GM19035 (cell line): ENCODE measurements at regions not wholly inside any gene's neighbourhood (a gene's known extent, or its start where the extent isn't known, plus 50 kb on each side); places are given as distances from the start of the nearest gene placed in this dataset.
"Not testable (repeated sequence)": the region's sequence is repeated elsewhere in the genome, so short reads cannot be mapped to it uniquely, and the experiment has no call there.

Experiments
- ATAC-seq: cut with Tn5 transposase; IDR thresholded peaks from one replicate; pipeline ENCODE4 v1.9.1; 2021; ENCODE audit not compliant: unreplicated experiment

DNA sequence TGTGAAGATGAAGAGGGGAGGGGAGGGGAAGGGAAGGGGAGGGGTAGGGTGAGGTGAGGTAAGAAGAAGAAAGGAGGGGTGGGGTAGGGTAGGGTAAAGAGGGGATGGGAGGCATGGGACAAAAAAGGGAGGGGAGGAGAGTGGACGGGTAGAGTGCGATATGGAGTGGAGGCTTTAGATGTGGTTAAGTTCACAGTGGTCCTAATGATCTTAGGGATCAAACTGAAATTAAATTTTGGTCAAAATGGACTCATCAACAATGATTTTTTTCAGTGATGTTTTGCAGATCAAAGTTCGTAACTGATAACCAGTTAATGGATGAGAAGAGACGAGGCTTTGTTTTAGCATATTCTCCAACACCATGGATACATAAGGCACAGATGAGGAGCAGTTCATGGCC, 513.9 kb upstream of the ACVR2A start:
- ATAC-seq, result no peak

DNA sequence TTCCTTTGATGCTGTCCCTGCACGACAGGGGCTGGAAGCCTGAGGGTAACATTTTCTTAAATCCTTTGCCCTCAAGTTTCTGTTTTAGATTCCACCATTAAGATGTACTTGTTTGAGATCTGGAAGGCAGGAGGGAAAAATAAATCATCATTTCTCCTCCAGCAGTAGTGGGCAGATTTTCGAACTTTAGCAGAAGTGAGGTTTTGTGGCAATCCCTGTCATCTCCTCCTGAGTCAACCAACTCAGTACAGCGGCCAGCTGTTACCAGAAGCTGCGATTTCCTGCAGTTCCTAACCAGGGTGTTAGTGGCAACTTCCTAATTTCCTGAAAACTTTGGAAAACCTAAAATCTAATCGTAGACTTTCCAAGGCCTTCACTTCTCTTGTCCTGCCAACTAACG, 517.2 kb upstream of the ACVR2A start:
- ATAC-seq, result no peak

GRCh38 chr2:147325990-147326389, 518.8 kb upstream of the ACVR2A start:
- no peak for ATAC-seq

DNA sequence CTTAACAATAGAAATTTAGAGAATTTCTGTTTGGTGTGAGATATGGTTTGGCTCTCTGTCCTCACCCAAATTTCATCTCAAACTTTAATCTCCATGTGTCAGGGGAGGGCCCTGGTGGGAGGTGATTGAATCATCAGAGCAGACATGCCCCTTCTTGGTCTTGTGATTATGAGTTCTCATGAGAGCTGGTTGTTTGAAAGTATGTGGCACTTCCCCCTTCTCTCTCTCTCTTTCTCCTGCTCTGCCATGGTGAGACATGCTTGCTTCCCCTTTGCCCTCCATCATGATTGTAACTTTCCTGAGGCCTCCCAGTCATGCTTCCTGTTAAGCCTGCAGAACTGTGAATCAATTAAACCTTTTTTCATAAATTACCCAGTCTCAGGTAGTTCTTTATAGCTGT, 524.7 kb upstream of the ACVR2A start:
- no peak for ATAC-seq

GRCh38 chr2:147311058-147311430, 533.8 kb upstream of the ACVR2A start:
- ATAC-seq, result no peak

GRCh38 chr2:147310335-147311057, 534.3 kb upstream of the ACVR2A start:
- ATAC-seq, result no peak

DNA sequence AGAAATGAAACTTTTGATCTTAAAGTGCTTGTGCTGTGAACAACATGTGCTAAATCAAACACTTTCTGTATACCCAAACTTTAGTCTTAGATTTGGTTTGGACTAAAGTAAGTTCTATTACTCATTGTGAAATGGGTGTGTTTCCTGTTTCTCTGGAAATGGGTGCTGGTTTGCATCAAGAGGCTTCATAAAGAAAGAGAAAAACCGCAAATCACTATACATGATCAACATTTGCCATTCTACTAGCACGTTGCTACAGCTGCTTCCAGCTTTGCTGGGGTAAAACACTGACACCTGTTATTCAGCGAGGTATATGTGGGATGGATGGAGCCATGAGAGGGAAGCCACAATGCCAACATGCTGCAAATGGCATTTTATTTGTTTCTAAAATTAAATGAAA, 547.0 kb upstream of the ACVR2A start:
- peak; percentile 96 for ATAC-seq

DNA sequence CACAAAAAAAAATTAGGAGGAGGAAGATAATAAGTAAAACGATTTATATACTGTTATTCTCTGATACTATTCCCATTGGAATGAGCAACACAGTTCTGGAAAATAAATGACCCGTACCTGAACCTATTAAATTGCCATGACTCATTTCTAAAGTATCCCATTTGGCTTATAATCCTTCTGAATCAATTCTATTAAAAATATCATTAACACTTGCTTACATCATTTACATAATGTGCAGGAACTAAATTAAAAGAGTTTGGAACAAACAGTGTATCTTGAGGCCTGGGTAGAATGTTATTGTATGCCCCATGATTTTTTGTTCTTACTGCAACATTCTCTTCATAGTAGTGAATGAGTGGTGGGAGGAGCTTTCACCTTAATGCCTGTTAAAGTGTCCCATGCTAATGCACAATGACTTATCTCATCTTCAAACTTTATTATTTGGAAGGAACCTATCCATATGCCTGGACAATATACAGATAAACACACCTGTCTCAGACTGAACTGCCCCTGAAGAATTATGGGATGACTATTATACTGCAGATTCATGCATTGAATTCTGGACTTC, 549.9 kb upstream of the ACVR2A start:
- ATAC-seq, result no peak

DNA sequence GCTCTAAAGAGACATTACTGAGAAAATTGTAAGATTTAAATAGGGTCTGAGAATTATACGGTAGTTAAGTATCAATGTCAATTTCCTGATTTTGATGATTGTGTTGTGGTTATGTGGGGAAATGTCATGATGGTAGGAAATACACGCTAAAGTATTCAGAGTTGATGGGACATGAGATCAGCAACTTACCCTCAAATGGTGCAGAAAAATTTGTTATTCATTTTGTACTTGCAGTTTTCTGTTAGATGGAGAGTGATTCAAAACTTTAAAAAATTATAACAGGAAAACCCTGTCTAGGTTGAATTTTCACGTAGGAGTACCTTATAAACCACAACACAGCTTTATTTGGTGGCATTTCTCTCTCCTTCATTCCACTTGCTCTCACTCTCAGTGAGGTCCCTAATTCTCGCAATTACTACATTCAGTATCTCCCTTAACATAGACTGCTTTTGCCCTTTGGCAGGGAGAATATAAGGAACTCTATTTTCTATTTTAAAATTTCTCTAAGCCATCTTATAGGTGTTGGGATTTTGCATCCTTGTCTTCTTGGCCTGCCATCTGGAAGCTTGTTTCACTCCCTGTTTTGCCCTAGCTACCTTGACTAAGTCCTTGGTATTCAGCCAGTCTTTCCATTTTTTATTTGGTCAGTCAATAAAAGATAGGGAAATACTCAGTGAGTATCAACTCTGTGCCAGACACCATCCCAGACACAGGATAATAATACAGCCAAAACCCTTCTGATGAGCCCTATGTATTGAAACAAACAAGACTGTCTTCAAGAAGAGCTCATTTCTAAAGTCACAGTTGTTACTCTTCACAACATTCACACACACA, 550.6 kb upstream of the ACVR2A start:
- ATAC-seq, result no peak

- peak; percentile 59 for ATAC-seq
Measured at GRCh38 chr2:147288131-147288530, 556.7 kb upstream of the ACVR2A start.

- ATAC-seq, result no peak
Measured at GRCh38 chr2:147275943-147276342, 568.9 kb upstream of the ACVR2A start.

DNA sequence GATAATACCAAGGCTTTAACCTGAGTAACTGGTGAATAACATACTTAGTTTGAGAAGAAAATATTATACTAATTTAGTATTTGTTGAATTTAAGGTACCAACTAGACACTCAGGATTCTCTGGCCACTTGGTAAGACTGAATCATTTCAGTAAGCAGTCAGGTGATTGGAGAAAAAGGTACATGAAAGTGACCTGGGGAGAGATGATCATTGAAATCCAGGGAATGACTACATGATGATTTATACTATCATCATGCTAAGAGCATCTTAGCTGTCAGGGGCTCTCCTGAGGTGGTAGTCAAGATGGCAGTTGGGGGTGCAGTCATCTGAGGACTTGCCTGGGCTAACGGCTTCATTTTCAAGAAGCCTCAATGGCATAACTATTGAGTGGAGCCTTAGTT, 571.2 kb upstream of the ACVR2A start:
- no peak for ATAC-seq

DNA sequence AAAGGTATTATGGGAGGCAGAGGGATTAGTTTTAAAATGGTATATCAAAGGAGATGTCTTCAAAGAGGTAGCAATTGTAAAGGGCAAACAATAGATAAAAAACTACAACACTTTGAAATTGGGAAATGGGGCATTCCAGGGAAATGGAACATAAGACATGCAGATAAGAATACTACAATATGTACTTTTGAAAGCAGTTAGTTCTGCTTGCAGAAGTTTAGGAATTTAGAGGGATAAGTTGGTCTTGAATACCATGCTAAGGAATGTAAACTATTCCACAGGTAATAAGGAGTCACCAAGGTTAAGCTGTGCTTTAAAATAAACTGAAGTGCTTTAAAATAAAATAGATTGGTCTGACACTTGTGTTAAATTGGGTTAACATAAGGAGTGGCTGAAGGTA, 571.7 kb upstream of the ACVR2A start:
- no peak for ATAC-seq

- not testable (repeated sequence) for ATAC-seq
Measured at GRCh38 chr2:147269581-147269980, 575.2 kb upstream of the ACVR2A start.

DNA sequence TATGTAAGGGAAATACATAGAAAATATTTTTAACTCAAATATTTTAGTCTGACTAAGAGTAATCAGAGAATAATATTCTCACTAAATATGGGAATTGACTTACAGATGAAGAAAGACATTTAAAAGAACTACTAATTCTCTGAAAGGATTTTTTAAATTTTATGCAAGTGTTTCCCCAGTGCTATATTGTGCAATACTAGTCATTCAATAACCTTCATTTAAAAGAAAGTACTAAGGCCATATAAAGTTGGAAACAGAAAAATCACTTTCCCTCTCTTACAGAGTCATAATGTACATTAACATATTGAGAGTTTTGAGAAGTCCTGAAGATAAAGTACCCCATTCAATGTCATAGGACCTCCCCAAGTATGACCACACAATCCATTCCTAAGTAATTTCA, 584.6 kb upstream of the ACVR2A start:
- no peak for ATAC-seq

GRCh38 chr2:147255812-147256211, 589.0 kb upstream of the ACVR2A start:
- ATAC-seq, result no peak

GRCh38 chr2:147250652-147251356, 594.0 kb upstream of the ACVR2A start:
- ATAC-seq, result no peak

- no peak for ATAC-seq
Measured at GRCh38 chr2:147247749-147248148, 597.1 kb upstream of the ACVR2A start.

GRCh38 chr2:147242445-147242844, 602.4 kb upstream of the ACVR2A start:
- ATAC-seq, result no peak

DNA sequence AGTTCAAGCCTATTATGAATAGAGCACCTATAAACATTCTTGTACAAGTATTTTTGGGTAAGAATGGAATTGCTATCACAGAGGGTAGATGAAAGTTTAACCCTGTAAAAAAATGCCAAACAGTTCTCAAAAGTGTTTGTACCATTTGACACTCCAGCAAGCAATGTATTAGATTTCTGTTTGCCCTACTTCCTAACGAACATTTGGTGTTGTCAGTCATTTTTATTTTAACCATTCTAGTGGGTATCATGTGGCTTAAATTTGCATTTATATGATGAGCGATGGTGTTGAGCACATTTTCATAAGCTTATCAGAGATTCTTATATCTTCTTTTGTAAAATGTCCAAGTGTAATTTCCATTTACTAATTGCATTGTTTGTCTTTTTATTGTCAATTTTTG, 608.2 kb upstream of the ACVR2A start:
- ATAC-seq, result no peak

DNA sequence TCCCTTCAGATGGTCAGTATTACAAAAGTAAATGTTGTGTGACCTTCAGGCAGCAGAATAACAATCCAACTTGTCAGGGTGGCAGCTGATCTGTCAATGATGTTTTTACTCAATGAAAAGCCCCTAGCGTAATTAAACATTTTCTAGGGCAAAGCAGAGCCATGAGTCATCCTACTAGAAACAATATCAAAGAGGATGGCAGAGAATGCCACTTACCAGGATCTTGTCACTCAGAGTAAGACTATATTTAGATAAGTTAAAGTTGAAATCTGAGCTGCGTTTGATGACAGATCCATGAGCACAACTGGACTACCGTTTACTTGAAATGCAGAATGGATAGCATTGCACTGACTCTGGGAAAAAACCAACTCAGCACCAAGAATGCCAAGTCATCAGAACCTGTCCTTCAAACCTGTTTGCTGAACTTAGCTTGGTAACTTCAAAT, 612.6 kb upstream of the ACVR2A start:
- no peak for ATAC-seq
